Adrenal gland (tissue), 9 donors: ENCODE measurements at regions not wholly inside any gene's neighbourhood (a gene's known extent, or its start where the extent isn't known, plus 50 kb on each side); places are given as distances from the start of the nearest gene placed in this dataset.

Experiments
- DNase-seq, 7 donors: peaks; one replicate each; pipeline ENCODE4 v3.0.0-alpha.2; 2019 to 2020
- H3K27ac ChIP-seq, 5 donors: fragments of 200-600 bp; sonication (generic) in 4 of 5; 1 replicate in 3 of 5; 2 replicates in 2 of 5; pipeline versions ENCODE4 v1.5.1 to v1.8.0; 2016 to 2020; ENCODE audit warnings: mild to moderate bottlenecking in 1 of 5
- H3K27me3 ChIP-seq: fragments of 200-600 bp; 2 replicates; pipeline ENCODE4 v1.8.0; 2021
- H3K36me3 ChIP-seq, 2 donors: fragments of 200-600 bp; replicated peaks in 1 of 2; 1 replicate in 1 of 2; 2 replicates in 1 of 2; pipeline versions ENCODE4 v1.5.1 to v1.8.0; 2018 to 2022
- H3K4me1 ChIP-seq, 2 donors: fragments of 200-600 bp; replicated peaks in 1 of 2; 1 replicate in 1 of 2; 2 replicates in 1 of 2; pipeline versions ENCODE4 v1.5.1 to v1.8.0; 2018 to 2021
- H3K4me3 ChIP-seq, 4 donors: fragments of 200-600 bp; sonication (generic) in 3 of 4; one replicate each; pipeline ENCODE4 v1.5.1; 2016 to 2018
- H3K9me3 ChIP-seq, 3 donors: fragments of 200-600 bp; sonication (generic) in 1 of 3; replicated peaks in 1 of 3; 1 replicate in 2 of 3; 2 replicates in 1 of 3; pipeline versions ENCODE4 v1.5.1 to v1.8.0; 2016 to 2021
- POLR2A ChIP-seq, 2 donors: fragments of 450-650 bp; IDR thresholded peaks; one replicate each; pipeline ENCODE4 v1.6.1; 2017; ENCODE audit warnings: antibody characterized with exemption in 2 of 2, mild to moderate bottlenecking in 2 of 2, moderate library complexity in 1 of 2
- WGBS, 4 donors: extraction: QIAGEN DNeasy Blood & Tissue Kit in 2 of 4; methylation state at CpG; one replicate each; pipeline versions ENCODE4 v1.1.5 to v1.1.7; 2013 to 2017; 5-methylcytosine and 5-hydroxymethylcytosine counted together
- intact Hi-C, 2 donors: fragments of 100-400 bp; cut with DNase I; formaldehyde crosslinking; loops; one replicate each; pipeline versions ENCODE4 v1.14.1 to v1.15.0; 2022 to 2023
- TF ChIP-seq, protein P1 (sequence below), 6 experiments: fragments of 450-650 bp in 4 of 6; fragments of 200-600 bp in 2 of 6; sonication (generic) in 1 of 6; IDR thresholded peaks; 1 replicate in 5 of 6; 2 replicates in 1 of 6; pipeline versions ENCODE4 v1.5.1 to v1.8.0; 2016 to 2021; ENCODE audit warnings: antibody characterized with exemption in 6 of 6, mild to moderate bottlenecking in 2 of 6, moderate library complexity in 1 of 6
- donor health status: healthy with polysubstance abuse.
- donor health status: Bipolar disorder and iron deficiency.
- donor health status: DM: yes; HTN: yes; CAD: no.
- donor health status: DM: no; HTN: no; CAD: no.
- donor health status: DM: no; HTN: no; CAD: no.

DNA sequence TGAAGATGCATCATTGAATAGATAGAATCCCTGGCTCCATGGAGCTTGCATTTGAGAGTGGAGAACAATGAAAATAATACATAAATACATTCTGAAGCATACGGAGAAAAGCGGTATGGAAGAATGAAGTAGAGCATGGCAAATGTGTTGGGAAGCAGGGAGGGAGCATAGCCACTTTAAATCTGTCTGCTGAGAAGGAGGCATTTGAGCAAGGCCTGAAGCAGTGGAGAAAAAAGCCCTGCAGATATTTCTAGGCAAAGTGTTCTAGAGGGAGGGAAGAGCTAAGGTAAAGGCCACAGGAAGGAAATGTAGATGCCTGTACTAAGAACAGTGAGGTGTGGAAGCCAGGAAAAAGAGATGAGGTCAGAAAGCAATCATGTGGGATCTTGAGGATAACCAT is 484.8 kb downstream of the CNTN3 start:
- 86 to 94% (median 92%) methylated on average over 2 of the region's 2 CpGs for WGBS, 4 donors

DNA sequence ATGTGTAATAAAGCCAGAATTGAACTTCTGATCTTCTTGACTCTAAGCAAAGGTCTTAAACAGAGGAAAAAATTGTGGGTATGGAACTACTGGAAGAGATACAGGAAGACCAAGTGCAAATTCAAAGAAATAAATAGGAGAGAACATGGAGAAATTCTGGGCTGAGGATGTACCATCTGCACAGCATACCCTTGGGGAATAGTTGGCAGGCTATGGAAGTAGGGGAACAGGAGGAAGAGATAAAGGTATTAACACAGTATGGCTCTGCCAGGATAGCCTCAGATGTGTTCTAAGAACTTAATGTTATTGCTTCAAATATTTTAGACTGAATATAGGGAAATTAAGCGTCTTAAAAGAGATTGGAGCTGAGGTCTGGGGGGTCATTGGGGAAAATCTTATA is 485.4 kb downstream of the CNTN3 start:
- no peaks in the 10 kb centered on the region for H3K27me3 ChIP-seq
- H3K4me3 ChIP-seq: no peak overlapping the region
- no peaks in the 10 kb centered on the region for H3K9me3 ChIP-seq
- TF ChIP-seq, protein P1, sequence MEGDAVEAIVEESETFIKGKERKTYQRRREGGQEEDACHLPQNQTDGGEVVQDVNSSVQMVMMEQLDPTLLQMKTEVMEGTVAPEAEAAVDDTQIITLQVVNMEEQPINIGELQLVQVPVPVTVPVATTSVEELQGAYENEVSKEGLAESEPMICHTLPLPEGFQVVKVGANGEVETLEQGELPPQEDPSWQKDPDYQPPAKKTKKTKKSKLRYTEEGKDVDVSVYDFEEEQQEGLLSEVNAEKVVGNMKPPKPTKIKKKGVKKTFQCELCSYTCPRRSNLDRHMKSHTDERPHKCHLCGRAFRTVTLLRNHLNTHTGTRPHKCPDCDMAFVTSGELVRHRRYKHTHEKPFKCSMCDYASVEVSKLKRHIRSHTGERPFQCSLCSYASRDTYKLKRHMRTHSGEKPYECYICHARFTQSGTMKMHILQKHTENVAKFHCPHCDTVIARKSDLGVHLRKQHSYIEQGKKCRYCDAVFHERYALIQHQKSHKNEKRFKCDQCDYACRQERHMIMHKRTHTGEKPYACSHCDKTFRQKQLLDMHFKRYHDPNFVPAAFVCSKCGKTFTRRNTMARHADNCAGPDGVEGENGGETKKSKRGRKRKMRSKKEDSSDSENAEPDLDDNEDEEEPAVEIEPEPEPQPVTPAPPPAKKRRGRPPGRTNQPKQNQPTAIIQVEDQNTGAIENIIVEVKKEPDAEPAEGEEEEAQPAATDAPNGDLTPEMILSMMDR (IDR thresholded peaks at IDR 0.05): no peak
- no peak for TF ChIP-seq POLR2A (IDR thresholded peaks at IDR 0.05)
- no peak overlapping the region for H3K27ac ChIP-seq
- intact Hi-C loops: no loop called here
- H3K4me1 ChIP-seq: no peaks in the 10 kb centered on the region
- WGBS, 4 donors: 79 to 96% (median 92%) methylated on average over 1 of the region's 1 CpG
- no peak for DNase-seq
- H3K36me3 ChIP-seq: no peaks in the 10 kb centered on the region

More for the DNA sequence above, 484.8 kb downstream of the CNTN3 start:
- TF ChIP-seq POLR2A (IDR thresholded peaks at IDR 0.05): no peak
- Histone ChIP-seq H3K27me3 (no peaks in the 10 kb centered on the region), H3K36me3 (no peaks in the 10 kb centered on the region), H3K4me3 (no peak overlapping the region), H3K9me3 (no peaks in the 10 kb centered on the region), H3K4me1 (no peaks in the 10 kb centered on the region), H3K27ac (no peak overlapping the region)
- DNase-seq: no peak
- intact Hi-C loops: no loop called here

DNA sequence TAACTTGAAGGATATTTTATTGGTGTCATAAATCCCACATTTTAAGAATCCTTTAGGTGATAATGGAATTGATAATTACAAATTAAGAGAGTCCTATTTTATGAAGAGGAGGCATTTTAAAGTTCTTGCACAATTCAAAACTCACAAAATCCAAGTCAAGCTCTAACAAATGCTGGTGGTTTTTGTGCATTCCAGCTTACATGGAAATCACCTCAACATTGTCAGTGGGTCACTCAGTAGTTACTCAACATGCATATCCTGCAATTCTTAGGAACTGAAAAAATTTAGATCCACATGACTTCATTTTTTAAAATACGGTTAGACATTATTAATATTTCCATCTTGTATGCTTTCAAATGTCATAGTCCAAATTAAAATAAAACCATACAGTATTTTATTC is 487.2 kb downstream of the CNTN3 start:
- H3K9me3 ChIP-seq: no peaks in the 10 kb centered on the region
- DNase-seq: no peak
- no peaks in the 10 kb centered on the region for H3K27me3 ChIP-seq
- 87 to 99% (median 92%) methylated on average over 1 of the region's 1 CpG for WGBS, 4 donors
- no peaks in the 10 kb centered on the region for H3K36me3 ChIP-seq
- H3K4me1 ChIP-seq: no peaks in the 10 kb centered on the region
- TF ChIP-seq POLR2A (IDR thresholded peaks at IDR 0.05): no peak
- TF ChIP-seq, protein P1 (IDR thresholded peaks at IDR 0.05): no peak
- intact Hi-C loops: no loop called here
- H3K4me3 ChIP-seq: no peak overlapping the region
- no peak overlapping the region for H3K27ac ChIP-seq

DNA sequence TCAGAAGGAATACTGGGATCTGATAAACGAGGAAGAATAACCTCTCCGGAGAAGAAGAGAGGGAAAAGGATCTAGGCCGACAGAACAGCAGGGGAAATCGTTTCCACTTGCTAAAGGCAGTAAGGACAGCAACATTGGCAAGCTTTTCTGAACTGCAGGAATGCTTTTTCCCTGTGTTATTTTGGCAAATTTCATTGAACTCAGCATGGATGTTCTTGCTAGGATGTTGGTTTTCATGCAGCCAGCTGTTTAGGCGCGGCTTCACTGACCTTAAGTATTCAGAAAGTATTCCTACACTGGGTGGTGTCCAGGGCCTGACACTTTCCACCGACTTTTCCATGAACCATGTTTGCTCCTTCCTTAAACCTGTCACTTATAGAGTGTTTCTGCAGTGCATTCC is 489.7 kb downstream of the CNTN3 start:
- no peaks in the 10 kb centered on the region for H3K4me1 ChIP-seq
- no peak for DNase-seq
- WGBS, 4 donors: 69 to 78% (median 74%) methylated on average over 7 of the region's 7 CpGs
- H3K27ac ChIP-seq: no peak overlapping the region
- TF ChIP-seq, protein P1 (IDR thresholded peaks at IDR 0.05): no peak
- TF ChIP-seq POLR2A (IDR thresholded peaks at IDR 0.05): no peak
- H3K36me3 ChIP-seq: no peaks in the 10 kb centered on the region
- no peaks in the 10 kb centered on the region for H3K9me3 ChIP-seq
- intact Hi-C loops: no loop called here
- H3K27me3 ChIP-seq: no peaks in the 10 kb centered on the region
- no peak overlapping the region for H3K4me3 ChIP-seq

DNA sequence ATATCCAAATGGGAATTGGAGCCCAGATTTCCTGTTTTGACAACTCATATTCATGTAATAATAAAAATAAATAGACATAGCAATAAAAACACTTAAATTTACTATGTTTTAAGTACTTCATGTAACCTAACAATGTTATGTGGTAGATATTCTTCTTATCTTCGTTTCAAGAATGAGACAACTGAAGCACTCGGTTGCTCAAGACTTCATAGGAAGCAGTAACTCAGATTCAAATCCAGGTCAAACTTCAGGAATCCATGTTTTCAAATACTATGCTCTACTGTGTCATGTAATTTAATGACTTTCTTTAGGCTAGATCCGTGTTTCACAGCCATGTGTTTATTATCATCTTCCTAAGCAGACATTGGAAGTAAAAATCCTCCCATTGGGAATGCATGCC is 492.2 kb downstream of the CNTN3 start:
- H3K4me1 ChIP-seq: peaks cover 0 to 5% of the 10 kb centered on the region in 2 donors
- no peak overlapping the region for H3K27ac ChIP-seq
- intact Hi-C loops: no loop called here
- no peak overlapping the region for H3K4me3 ChIP-seq
- no peak for DNase-seq
- 26 to 47% (median 45%) methylated on average over 3 of the region's 3 CpGs for WGBS, 4 donors
- H3K9me3 ChIP-seq: no peaks in the 10 kb centered on the region
- TF ChIP-seq POLR2A (IDR thresholded peaks at IDR 0.05): no peak
- TF ChIP-seq, protein P1 (IDR thresholded peaks at IDR 0.05): no peak
- H3K36me3 ChIP-seq: no peaks in the 10 kb centered on the region
- no peaks in the 10 kb centered on the region for H3K27me3 ChIP-seq
